22Rv1 (cell line): ENCODE measurements at regions not wholly inside any gene's neighbourhood (a gene's known extent, or its start where the extent isn't known, plus 50 kb on each side); places are given as distances from the start of the nearest gene placed in this dataset.

Source experiments
- H3K27ac ChIP-seq: fragments of 450-650 bp; 2 replicates; pipeline ENCODE4 v1.5.1; 2017
- ZFX ChIP-seq: fragments of 450-650 bp; IDR thresholded peaks from 2 replicates; pipeline ENCODE4 v1.6.1; 2017; ENCODE audit warnings: antibody characterized with exemption, borderline replicate concordance
- TF ChIP-seq, protein P1 (sequence below): fragments of 450-650 bp; IDR thresholded peaks from 2 replicates; pipeline ENCODE4 v1.5.1; 2017; ENCODE audit warnings: mild to moderate bottlenecking

DNA sequence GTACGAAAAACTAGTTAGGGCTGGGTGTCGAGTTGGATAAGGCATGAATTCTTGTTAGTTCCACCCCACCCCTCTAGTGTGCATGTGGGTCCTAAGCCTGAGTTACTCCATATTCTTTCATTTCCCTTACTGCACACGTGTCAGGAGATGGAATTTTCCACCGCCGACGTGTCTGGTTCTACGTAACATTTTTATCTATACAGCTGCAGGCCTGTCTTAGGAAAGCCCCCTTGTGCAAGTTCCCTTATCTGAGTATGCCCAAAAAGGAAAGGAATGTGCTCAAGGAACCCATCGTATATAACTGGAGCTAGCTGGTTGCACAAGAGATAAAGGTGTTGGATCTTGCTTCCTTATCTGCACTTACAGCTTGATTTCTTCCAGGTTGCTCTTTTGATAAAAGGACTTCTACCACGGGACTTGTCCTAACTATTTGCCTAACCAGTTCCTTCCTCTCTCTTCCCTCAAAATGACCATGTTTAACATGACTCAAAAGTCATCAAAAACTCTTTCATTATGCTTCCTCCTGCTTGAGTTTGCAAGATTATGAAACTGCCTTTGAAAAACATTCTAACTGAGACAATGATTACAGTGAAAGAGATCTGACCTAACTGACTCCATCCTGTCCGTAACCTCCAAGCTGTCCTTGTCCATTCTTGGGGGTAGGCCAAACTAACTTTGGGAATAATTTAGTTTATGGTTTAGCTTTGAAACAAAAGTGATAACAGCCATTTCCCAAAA lies 181.4 kb downstream of the AKR1D1 start:
- no peak overlapping the region for H3K27ac ChIP-seq
- TF ChIP-seq, protein P1, sequence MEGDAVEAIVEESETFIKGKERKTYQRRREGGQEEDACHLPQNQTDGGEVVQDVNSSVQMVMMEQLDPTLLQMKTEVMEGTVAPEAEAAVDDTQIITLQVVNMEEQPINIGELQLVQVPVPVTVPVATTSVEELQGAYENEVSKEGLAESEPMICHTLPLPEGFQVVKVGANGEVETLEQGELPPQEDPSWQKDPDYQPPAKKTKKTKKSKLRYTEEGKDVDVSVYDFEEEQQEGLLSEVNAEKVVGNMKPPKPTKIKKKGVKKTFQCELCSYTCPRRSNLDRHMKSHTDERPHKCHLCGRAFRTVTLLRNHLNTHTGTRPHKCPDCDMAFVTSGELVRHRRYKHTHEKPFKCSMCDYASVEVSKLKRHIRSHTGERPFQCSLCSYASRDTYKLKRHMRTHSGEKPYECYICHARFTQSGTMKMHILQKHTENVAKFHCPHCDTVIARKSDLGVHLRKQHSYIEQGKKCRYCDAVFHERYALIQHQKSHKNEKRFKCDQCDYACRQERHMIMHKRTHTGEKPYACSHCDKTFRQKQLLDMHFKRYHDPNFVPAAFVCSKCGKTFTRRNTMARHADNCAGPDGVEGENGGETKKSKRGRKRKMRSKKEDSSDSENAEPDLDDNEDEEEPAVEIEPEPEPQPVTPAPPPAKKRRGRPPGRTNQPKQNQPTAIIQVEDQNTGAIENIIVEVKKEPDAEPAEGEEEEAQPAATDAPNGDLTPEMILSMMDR, result no peak
- TF ChIP-seq ZFX, result no peak

DNA sequence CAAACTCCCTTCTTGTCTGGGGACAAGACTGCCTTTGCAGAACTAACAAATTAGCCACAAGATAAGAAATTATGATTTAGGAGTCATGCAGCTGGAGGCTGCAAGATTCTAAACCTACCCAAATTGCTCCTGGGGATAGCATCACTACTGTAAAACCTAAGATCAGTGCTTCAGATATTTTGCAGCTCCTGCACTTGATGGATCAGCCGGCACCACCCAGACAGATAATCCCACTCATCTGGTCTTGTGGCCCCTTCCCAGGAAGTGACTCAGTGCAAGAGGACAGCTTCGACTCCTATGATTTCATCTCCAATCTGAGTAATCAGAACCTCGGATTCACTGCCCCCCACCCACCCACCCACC lies 181.9 kb downstream of the AKR1D1 start:
- H3K27ac ChIP-seq, result no peak overlapping the region
- TF ChIP-seq, protein P1, result no peak
- TF ChIP-seq ZFX, result no peak

DNA sequence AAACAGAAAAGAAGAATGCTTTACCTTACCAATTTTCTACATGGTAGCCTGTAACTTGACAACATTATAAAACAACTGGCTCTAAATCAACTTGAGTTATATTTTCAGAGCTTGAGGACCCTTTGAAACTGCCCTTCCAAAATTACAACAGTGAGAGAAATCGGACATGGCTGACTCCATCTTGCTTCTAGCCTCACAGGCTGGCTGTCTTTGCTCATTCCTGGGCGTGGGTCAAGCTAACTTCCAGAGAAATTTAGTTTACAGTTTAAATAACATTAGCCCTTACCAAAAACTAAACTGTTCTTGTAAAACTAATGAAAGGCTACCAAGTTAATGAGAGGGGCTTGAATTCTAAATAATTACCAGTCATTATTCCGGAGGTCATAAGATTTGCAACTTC lies 183.4 kb downstream of the AKR1D1 start:
- H3K27ac ChIP-seq, result no peak overlapping the region
- no peak for TF ChIP-seq ZFX
- TF ChIP-seq, protein P1, result no peak

DNA sequence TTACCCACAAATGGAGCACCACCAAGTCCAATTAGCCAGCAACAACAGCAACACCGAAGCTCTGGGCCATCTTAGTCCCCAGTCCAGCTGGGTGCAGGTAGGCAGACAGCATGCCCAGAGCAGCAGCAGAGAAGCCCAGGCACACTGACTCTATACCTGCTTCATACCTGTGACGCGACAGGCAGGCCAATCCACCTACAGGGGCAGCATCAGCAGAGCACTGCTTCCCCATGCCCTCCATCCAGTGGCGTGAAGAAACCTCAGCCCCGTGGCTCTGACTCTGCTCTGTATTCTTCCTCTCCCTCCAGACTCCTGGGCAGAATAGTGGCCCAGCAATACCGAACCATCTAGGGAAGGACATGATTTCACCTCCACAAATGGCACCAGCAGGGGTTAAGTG lies 191.7 kb downstream of the AKR1D1 start:
- TF ChIP-seq ZFX, result no peak
- TF ChIP-seq, protein P1, result no peak
- no peak overlapping the region for H3K27ac ChIP-seq

DNA sequence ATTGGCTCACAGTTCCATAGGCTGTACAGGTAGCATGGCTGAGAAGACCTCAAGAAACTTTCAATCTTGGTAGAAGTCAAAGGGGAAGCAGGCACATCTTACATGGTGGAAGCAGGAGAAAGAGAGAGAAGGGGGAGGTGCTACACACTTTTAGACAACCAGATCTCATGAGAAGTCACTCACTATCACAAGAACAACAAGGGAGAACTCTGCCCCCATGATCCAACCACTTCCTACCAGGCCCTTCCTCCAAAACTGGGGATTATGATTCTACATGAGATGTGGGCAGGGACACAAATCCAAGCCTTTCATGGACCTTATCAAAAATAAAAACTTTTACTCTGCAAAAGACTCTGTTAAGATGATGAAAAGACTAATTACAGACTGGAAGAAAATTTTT lies 183.2 kb upstream of the TRIM24 start:
- TF ChIP-seq ZFX, result no peak
- TF ChIP-seq, protein P1, result no peak
- H3K27ac ChIP-seq, result no peak overlapping the region

DNA sequence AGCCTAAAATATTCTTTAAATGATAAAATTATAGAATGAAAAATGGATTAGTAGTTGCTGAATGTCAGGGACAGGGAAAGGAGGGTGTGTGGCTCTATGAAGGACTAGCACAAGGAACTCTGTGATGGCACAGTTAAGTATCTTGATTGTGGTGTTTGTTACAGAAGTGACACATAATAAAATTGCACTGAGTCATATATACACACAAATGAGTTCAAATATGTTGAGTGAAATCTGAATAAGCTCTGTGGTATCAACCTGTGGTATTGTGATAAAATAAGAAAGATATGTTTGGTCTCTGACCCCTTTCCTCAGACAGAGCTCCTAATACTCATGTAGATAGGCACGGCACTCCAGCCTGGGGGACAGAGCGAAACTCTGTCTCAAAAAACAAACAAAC lies 181.5 kb upstream of the TRIM24 start:
- H3K27ac ChIP-seq, result no peak overlapping the region
- TF ChIP-seq, protein P1, result no peak
- no peak for TF ChIP-seq ZFX

DNA sequence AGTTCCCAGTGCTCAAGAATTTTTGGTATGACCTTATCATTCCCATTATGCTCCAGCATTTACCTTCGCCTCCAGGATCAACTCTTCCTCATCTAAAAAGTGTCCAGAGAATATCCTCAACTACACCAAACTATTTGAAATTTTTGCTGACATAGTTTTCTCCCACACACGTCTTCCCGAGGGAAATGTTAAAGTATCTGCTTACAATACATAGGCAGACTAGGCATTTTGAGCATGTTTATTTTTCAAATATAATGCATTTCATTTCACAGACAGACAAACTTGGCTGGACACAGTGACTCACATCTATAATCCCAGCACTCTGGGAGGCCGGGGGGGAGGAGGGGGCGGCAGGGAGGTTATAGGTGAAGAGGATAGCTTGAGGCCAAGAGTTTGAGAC lies 177.1 kb upstream of the TRIM24 start:
- TF ChIP-seq, protein P1, result no peak
- no peak for TF ChIP-seq ZFX
- no peak overlapping the region for H3K27ac ChIP-seq
